ENCODE measurements at regions not wholly inside any gene's neighbourhood (a gene's known extent, or its start where the extent isn't known, plus 50 kb on each side); places are given as distances from the start of the nearest gene placed in this dataset.

GRCh38 chr13:79829880-79830279 lies 348.9 kb downstream of the NDFIP2 start:
- no peaks in the 10 kb centered on the region for H3K4me1 ChIP-seq (ENCODE audit: insufficient read depth, low read length)
- no peak overlapping the region for H2AFZ ChIP-seq (ENCODE audit: low read length)
- H3K4me2 ChIP-seq (ENCODE audit: insufficient read depth, low read length), result no peak overlapping the region
- H3K4me3 ChIP-seq (ENCODE audit: insufficient read depth, low read length), result no peak overlapping the region
- no peak overlapping the region for H3K27ac ChIP-seq (ENCODE audit: low read depth, low read length)
- no peaks in the 10 kb centered on the region for H3K9me3 ChIP-seq (ENCODE audit: low read depth, low read length)
- H3K36me3 ChIP-seq (ENCODE audit: insufficient read depth, low read length), result no peaks in the 10 kb centered on the region
- no peaks in the 10 kb centered on the region for H3K79me2 ChIP-seq (ENCODE audit: insufficient read depth, low read length)
- H4K20me1 ChIP-seq (ENCODE audit: insufficient read depth, low read length), result no peaks in the 10 kb centered on the region
- no peaks in the 10 kb centered on the region for H3K27me3 ChIP-seq (ENCODE audit: insufficient read depth, low read length)
- no peak for TF ChIP-seq CTCF (IDR thresholded peaks at IDR 0.05; ENCODE audit: extremely low read depth, low read depth, low read length)
- no peak for DNase-seq (ENCODE audit: insufficient read length, low spot score, missing footprints)

- no peak overlapping the region for H2AFZ ChIP-seq (ENCODE audit: low read length)
- no peaks in the 10 kb centered on the region for H3K27me3 ChIP-seq (ENCODE audit: insufficient read depth, low read length)
- no peak overlapping the region for H3K27ac ChIP-seq (ENCODE audit: low read depth, low read length)
- H3K4me2 ChIP-seq (ENCODE audit: insufficient read depth, low read length), result no peak overlapping the region
- no peaks in the 10 kb centered on the region for H3K79me2 ChIP-seq (ENCODE audit: insufficient read depth, low read length)
- H3K9me3 ChIP-seq (ENCODE audit: low read depth, low read length), result no peaks in the 10 kb centered on the region
- no peak overlapping the region for H3K4me3 ChIP-seq (ENCODE audit: insufficient read depth, low read length)
- H3K36me3 ChIP-seq (ENCODE audit: insufficient read depth, low read length), result no peaks in the 10 kb centered on the region
- no peaks in the 10 kb centered on the region for H4K20me1 ChIP-seq (ENCODE audit: insufficient read depth, low read length)
- no peak for TF ChIP-seq CTCF (IDR thresholded peaks at IDR 0.05; ENCODE audit: extremely low read depth, low read depth, low read length)
- DNase-seq (ENCODE audit: insufficient read length, low spot score, missing footprints), result no peak
- no peaks in the 10 kb centered on the region for H3K4me1 ChIP-seq (ENCODE audit: insufficient read depth, low read length)
Observed at GRCh38 chr13:79825959-79826358, 345.0 kb downstream of the NDFIP2 start.

GRCh38 chr13:79815041-79815440 lies 334.1 kb downstream of the NDFIP2 start:
- H3K4me2 ChIP-seq (ENCODE audit: insufficient read depth, low read length), result no peak overlapping the region
- no peaks in the 10 kb centered on the region for H3K36me3 ChIP-seq (ENCODE audit: insufficient read depth, low read length)
- TF ChIP-seq CTCF (IDR thresholded peaks at IDR 0.05; ENCODE audit: extremely low read depth, low read depth, low read length), result no peak
- peaks cover 10% of the 10 kb centered on the region for H3K4me1 ChIP-seq (ENCODE audit: insufficient read depth, low read length)
- no peaks in the 10 kb centered on the region for H4K20me1 ChIP-seq (ENCODE audit: insufficient read depth, low read length)
- no peak for DNase-seq (ENCODE audit: insufficient read length, low spot score, missing footprints)
- H3K9me3 ChIP-seq (ENCODE audit: low read depth, low read length), result no peaks in the 10 kb centered on the region
- H3K27ac ChIP-seq (ENCODE audit: low read depth, low read length), result no peak overlapping the region
- no peak overlapping the region for H3K4me3 ChIP-seq (ENCODE audit: insufficient read depth, low read length)
- no peak overlapping the region for H2AFZ ChIP-seq (ENCODE audit: low read length)
- no peaks in the 10 kb centered on the region for H3K27me3 ChIP-seq (ENCODE audit: insufficient read depth, low read length)
- H3K79me2 ChIP-seq (ENCODE audit: insufficient read depth, low read length), result no peaks in the 10 kb centered on the region

- H3K27ac ChIP-seq (ENCODE audit: low read depth, low read length), result no peak overlapping the region
- H3K36me3 ChIP-seq (ENCODE audit: insufficient read depth, low read length), result no peaks in the 10 kb centered on the region
- no peak for DNase-seq (ENCODE audit: insufficient read length, low spot score, missing footprints)
- no peaks in the 10 kb centered on the region for H4K20me1 ChIP-seq (ENCODE audit: insufficient read depth, low read length)
- H3K79me2 ChIP-seq (ENCODE audit: insufficient read depth, low read length), result no peaks in the 10 kb centered on the region
- H3K4me2 ChIP-seq (ENCODE audit: insufficient read depth, low read length), result no peak overlapping the region
- no peak for TF ChIP-seq CTCF (IDR thresholded peaks at IDR 0.05; ENCODE audit: extremely low read depth, low read depth, low read length)
- H3K4me3 ChIP-seq (ENCODE audit: insufficient read depth, low read length), result no peak overlapping the region
- no peaks in the 10 kb centered on the region for H3K9me3 ChIP-seq (ENCODE audit: low read depth, low read length)
- no peaks in the 10 kb centered on the region for H3K27me3 ChIP-seq (ENCODE audit: insufficient read depth, low read length)
- H3K4me1 ChIP-seq (ENCODE audit: insufficient read depth, low read length), result peaks cover 10% of the 10 kb centered on the region
- H2AFZ ChIP-seq (ENCODE audit: low read length), result peak overlapping the region; percentile 36
Observed at GRCh38 chr13:79812070-79812850, 331.3 kb downstream of the NDFIP2 start.
